ENCODE measurements at regions not wholly inside any gene's neighbourhood (a gene's known extent, or its start where the extent isn't known, plus 50 kb on each side); places are given as distances from the start of the nearest gene placed in this dataset.

DNA sequence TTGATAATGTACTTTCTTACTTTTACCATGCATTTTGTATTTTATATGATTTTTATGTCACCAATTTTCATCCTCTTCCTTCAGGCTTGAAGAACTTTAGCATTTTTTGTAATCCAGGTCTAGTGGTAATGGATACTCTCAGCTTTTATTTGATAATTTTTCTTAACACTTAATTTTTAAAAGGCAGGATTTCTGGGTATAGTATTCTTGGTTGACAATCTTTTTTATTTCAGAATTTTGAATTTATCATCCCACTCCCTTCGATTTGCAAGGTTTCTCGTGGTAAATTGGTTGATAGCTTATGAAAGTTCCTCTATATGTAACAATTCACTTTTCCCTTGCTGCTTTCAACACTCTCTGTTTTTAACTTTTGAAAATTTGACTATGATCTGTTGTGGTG lies 363.7 kb downstream of the HTR7 start:
- H3K27me3 ChIP-seq (ENCODE audit: insufficient read depth, low read length) = no peaks in the 10 kb centered on the region
- no peak for DNase-seq (ENCODE audit: insufficient read length, low spot score, missing footprints)
- peaks cover 2% of the 10 kb centered on the region for H3K9me3 ChIP-seq (ENCODE audit: low read depth, low read length)
- no peaks in the 10 kb centered on the region for H3K79me2 ChIP-seq (ENCODE audit: insufficient read depth, low read length)
- H3K4me2 ChIP-seq (ENCODE audit: insufficient read depth, low read length) = no peak overlapping the region
- H3K36me3 ChIP-seq (ENCODE audit: insufficient read depth, low read length) = no peaks in the 10 kb centered on the region
- no peak overlapping the region for H3K4me3 ChIP-seq (ENCODE audit: insufficient read depth, low read length)
- TF ChIP-seq, protein P1, sequence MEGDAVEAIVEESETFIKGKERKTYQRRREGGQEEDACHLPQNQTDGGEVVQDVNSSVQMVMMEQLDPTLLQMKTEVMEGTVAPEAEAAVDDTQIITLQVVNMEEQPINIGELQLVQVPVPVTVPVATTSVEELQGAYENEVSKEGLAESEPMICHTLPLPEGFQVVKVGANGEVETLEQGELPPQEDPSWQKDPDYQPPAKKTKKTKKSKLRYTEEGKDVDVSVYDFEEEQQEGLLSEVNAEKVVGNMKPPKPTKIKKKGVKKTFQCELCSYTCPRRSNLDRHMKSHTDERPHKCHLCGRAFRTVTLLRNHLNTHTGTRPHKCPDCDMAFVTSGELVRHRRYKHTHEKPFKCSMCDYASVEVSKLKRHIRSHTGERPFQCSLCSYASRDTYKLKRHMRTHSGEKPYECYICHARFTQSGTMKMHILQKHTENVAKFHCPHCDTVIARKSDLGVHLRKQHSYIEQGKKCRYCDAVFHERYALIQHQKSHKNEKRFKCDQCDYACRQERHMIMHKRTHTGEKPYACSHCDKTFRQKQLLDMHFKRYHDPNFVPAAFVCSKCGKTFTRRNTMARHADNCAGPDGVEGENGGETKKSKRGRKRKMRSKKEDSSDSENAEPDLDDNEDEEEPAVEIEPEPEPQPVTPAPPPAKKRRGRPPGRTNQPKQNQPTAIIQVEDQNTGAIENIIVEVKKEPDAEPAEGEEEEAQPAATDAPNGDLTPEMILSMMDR (IDR thresholded peaks at IDR 0.05; ENCODE audit: extremely low read depth, low read depth, low read length) = no peak
- no peak overlapping the region for H2AFZ ChIP-seq (ENCODE audit: low read length)
- no peaks in the 10 kb centered on the region for H4K20me1 ChIP-seq (ENCODE audit: insufficient read depth, low read length)
- H3K4me1 ChIP-seq (ENCODE audit: insufficient read depth, low read length) = no peaks in the 10 kb centered on the region
- H3K27ac ChIP-seq (ENCODE audit: low read depth, low read length) = no peak overlapping the region

DNA sequence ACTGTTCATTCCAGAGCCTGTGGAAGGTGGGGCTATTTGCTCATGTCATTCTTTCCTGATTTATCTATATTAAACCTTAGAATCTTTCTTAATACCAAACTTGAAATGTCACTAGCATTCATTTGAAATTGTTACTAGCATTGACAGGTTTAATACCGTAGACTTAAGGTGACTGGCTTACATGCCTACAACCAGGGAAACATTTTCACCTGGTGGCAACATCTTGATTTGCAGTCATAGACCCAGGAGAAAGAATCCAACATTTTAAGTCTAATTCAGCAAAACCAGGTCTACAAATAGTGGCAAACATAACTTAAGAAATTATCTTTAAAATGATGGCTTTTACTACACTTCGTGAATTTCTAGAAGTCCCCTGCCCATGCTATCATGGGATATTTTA lies 353.7 kb downstream of the HTR7 start:
- no peak for DNase-seq (ENCODE audit: insufficient read length, low spot score, missing footprints)
- no peak overlapping the region for H3K4me3 ChIP-seq (ENCODE audit: insufficient read depth, low read length)

DNA sequence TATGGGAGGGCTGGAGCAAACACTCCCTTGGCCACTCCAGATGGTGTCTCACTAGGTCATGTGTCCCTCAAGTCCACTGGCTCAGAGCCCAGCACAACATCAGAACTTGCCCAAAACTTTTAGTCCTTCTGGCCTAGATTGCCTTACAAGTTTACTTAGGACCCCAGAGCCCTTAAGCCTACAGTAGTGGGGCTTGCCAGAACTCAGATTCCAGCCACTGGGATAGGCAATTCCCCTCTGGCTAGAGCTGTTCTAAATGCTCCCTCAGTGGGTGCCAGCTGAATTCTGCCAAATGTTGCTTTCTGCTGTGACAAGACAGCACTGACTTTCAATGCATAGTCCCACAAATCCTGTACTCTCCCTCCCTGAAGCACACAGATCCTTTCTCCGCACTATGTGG lies 331.1 kb downstream of the HTR7 start:
- H3K79me2 ChIP-seq (ENCODE audit: insufficient read depth, low read length) = no peaks in the 10 kb centered on the region
- H3K27me3 ChIP-seq (ENCODE audit: insufficient read depth, low read length) = no peaks in the 10 kb centered on the region
- H3K4me3 ChIP-seq (ENCODE audit: insufficient read depth, low read length) = no peak overlapping the region
- H3K4me1 ChIP-seq (ENCODE audit: insufficient read depth, low read length) = no peaks in the 10 kb centered on the region
- TF ChIP-seq, protein P1 (IDR thresholded peaks at IDR 0.05; ENCODE audit: extremely low read depth, low read depth, low read length) = no peak
- H3K27ac ChIP-seq (ENCODE audit: low read depth, low read length) = no peak overlapping the region
- no peak overlapping the region for H2AFZ ChIP-seq (ENCODE audit: low read length)
- H4K20me1 ChIP-seq (ENCODE audit: insufficient read depth, low read length) = no peaks in the 10 kb centered on the region
- no peaks in the 10 kb centered on the region for H3K36me3 ChIP-seq (ENCODE audit: insufficient read depth, low read length)
- DNase-seq (ENCODE audit: insufficient read length, low spot score, missing footprints) = no peak
- no peaks in the 10 kb centered on the region for H3K9me3 ChIP-seq (ENCODE audit: low read depth, low read length)
- no peak overlapping the region for H3K4me2 ChIP-seq (ENCODE audit: insufficient read depth, low read length)

More for the DNA sequence above, 353.7 kb downstream of the HTR7 start:
- no peaks in the 10 kb centered on the region for H3K9me3 ChIP-seq (ENCODE audit: low read depth, low read length)
- no peak overlapping the region for H2AFZ ChIP-seq (ENCODE audit: low read length)
- no peaks in the 10 kb centered on the region for H3K27me3 ChIP-seq (ENCODE audit: insufficient read depth, low read length)
- no peaks in the 10 kb centered on the region for H3K79me2 ChIP-seq (ENCODE audit: insufficient read depth, low read length)
- no peak overlapping the region for H3K27ac ChIP-seq (ENCODE audit: low read depth, low read length)
- H4K20me1 ChIP-seq (ENCODE audit: insufficient read depth, low read length) = no peaks in the 10 kb centered on the region
- no peaks in the 10 kb centered on the region for H3K4me1 ChIP-seq (ENCODE audit: insufficient read depth, low read length)
- no peaks in the 10 kb centered on the region for H3K36me3 ChIP-seq (ENCODE audit: insufficient read depth, low read length)
- no peak overlapping the region for H3K4me2 ChIP-seq (ENCODE audit: insufficient read depth, low read length)
- TF ChIP-seq, protein P1 (IDR thresholded peaks at IDR 0.05; ENCODE audit: extremely low read depth, low read depth, low read length) = no peak

DNA sequence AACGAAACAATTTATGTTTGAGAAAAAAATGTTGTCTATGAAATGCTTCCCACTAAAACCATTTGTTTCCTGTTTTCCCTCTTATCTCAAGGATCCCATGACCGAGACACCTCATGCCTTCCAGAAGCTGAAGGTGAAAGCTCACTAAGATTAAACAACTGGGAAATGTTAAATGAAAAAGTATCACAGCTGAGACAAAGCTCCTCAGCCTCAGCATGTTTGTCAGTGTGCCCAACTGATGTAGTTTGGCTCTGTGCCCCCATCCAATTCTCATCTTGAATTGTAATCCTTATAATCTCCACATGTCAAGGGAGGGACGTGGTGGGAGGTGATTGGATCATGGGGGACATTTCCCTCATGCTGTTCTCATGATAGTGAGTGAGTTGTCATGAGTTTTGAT lies 327.3 kb downstream of the HTR7 start:
- H3K4me3 ChIP-seq (ENCODE audit: insufficient read depth, low read length) = no peak overlapping the region
- no peaks in the 10 kb centered on the region for H3K4me1 ChIP-seq (ENCODE audit: insufficient read depth, low read length)
- no peak overlapping the region for H2AFZ ChIP-seq (ENCODE audit: low read length)
- TF ChIP-seq, protein P1 (IDR thresholded peaks at IDR 0.05; ENCODE audit: extremely low read depth, low read depth, low read length) = no peak
- no peak overlapping the region for H3K27ac ChIP-seq (ENCODE audit: low read depth, low read length)
- DNase-seq (ENCODE audit: insufficient read length, low spot score, missing footprints) = no peak
- no peak overlapping the region for H3K4me2 ChIP-seq (ENCODE audit: insufficient read depth, low read length)
- no peaks in the 10 kb centered on the region for H4K20me1 ChIP-seq (ENCODE audit: insufficient read depth, low read length)
- no peaks in the 10 kb centered on the region for H3K36me3 ChIP-seq (ENCODE audit: insufficient read depth, low read length)
- no peaks in the 10 kb centered on the region for H3K79me2 ChIP-seq (ENCODE audit: insufficient read depth, low read length)
- H3K27me3 ChIP-seq (ENCODE audit: insufficient read depth, low read length) = peaks cover 4% of the 10 kb centered on the region
- no peaks in the 10 kb centered on the region for H3K9me3 ChIP-seq (ENCODE audit: low read depth, low read length)
